Neural cell (in vitro differentiated cells): ENCODE measurements at regions not wholly inside any gene's neighbourhood (a gene's known extent, or its start where the extent isn't known, plus 50 kb on each side); places are given as distances from the start of the nearest gene placed in this dataset.

ENCODE experiments used
- H2AFZ ChIP-seq: fragments of 200-600, 300-800 bp; sonication (generic), shearing (Covaris generic); 2 replicates; pipeline ENCODE4 v1.6.0; 2014; ENCODE audit warnings: low read depth, mild to moderate bottlenecking, antibody characterized with exemption, low read length, moderate library complexity
- H3F3A ChIP-seq: fragments of 200-600 bp; shearing (Covaris generic); 2 replicates; pipeline ENCODE4 v1.6.1; 2016; ENCODE audit warnings: mild to moderate bottlenecking, moderate library complexity, mixed read lengths, antibody characterized with exemption, low read length; ENCODE audit not compliant: insufficient read depth, poor library complexity, severe bottlenecking
- H3K27ac ChIP-seq: fragments of 200-600, 300-800 bp; sonication (generic), shearing (Covaris generic); 2 replicates; pipeline ENCODE4 v1.5.1; 2014; ENCODE audit warnings: mild to moderate bottlenecking, low read length, moderate library complexity
- H3K27me3 ChIP-seq: fragments of 300-800, 200-600 bp; sonication (generic), shearing (Covaris generic); 2 replicates; pipeline ENCODE4 v1.6.0; 2014; ENCODE audit warnings: mild to moderate bottlenecking, low read depth, low read length, moderate library complexity; ENCODE audit not compliant: insufficient read depth
- H3K36me3 ChIP-seq: fragments of 300-800, 200-600 bp; sonication (generic), shearing (Covaris generic); 2 replicates; pipeline ENCODE4 v1.5.1; 2014; ENCODE audit warnings: mild to moderate bottlenecking, antibody characterized with exemption, low read length, moderate library complexity; ENCODE audit not compliant: insufficient read depth
- H3K4me2 ChIP-seq: fragments of 300-800, 200-600 bp; sonication (generic), shearing (Covaris generic); 2 replicates; pipeline ENCODE4 v1.6.0; 2014; ENCODE audit warnings: mild to moderate bottlenecking, low read length
- H3K4me3 ChIP-seq: fragments of 300-800, 200-600 bp; sonication (generic), shearing (Covaris generic); 2 replicates; pipeline ENCODE4 v1.5.1; 2014; ENCODE audit warnings: mild to moderate bottlenecking, low read length, moderate library complexity
- H3K79me2 ChIP-seq: fragments of 200-600 bp; shearing (Covaris generic); replicated peaks from 2 replicates; pipeline ENCODE4 v1.6.0; 2014; ENCODE audit warnings: mild to moderate bottlenecking, low read length, moderate library complexity; ENCODE audit not compliant: insufficient read depth
- H3K9ac ChIP-seq: fragments of 300-800, 200-600 bp; sonication (generic), shearing (Covaris generic); 2 replicates; pipeline ENCODE4 v1.6.1; 2016; ENCODE audit warnings: mild to moderate bottlenecking, low read length, mixed read lengths
- H3K9me2 ChIP-seq: fragments of 200-600 bp; shearing (Covaris generic); 2 replicates; pipeline ENCODE4 v1.6.1; 2016; ENCODE audit warnings: mild to moderate bottlenecking, low read length, mixed read lengths; ENCODE audit not compliant: insufficient read depth
- H3K9me3 ChIP-seq: fragments of 200-600, 300-800 bp; sonication (generic), shearing (Covaris generic); 2 replicates; pipeline ENCODE4 v1.6.1; 2016; ENCODE audit warnings: mild to moderate bottlenecking, mixed run types, low read length, moderate library complexity, mixed read lengths
- H4K20me1 ChIP-seq: fragments of 200-600 bp; shearing (Covaris generic); 2 replicates; pipeline ENCODE4 v1.6.1; 2016; ENCODE audit warnings: mild to moderate bottlenecking, mixed run types; ENCODE audit not compliant: insufficient read depth
- CTCF ChIP-seq: fragments of 450-650 bp; IDR thresholded peaks from 2 replicates; pipeline ENCODE4 v1.5.1; 2014; ENCODE audit warnings: antibody characterized with exemption, mild to moderate bottlenecking, moderate library complexity; ENCODE audit not compliant: poor library complexity, severe bottlenecking
- EP300 ChIP-seq: fragments of 450-650 bp; conservative IDR thresholded peaks from 2 replicates; pipeline ENCODE4 v1.6.1; 2014; ENCODE audit warnings: antibody characterized with exemption, mild to moderate bottlenecking, moderate library complexity; ENCODE audit not compliant: poor library complexity, severe bottlenecking
- EZH2 ChIP-seq: fragments of 200-600, 300-800 bp; shearing (Covaris generic), sonication (generic); IDR thresholded peaks from 2 replicates; pipeline ENCODE4 v1.6.1; 2014; ENCODE audit warnings: antibody characterized with exemption, low read length, borderline replicate concordance, mild to moderate bottlenecking; ENCODE audit not compliant: insufficient read depth, poor library complexity, severe bottlenecking
- MXI1 ChIP-seq: fragments of 450-650 bp; conservative IDR thresholded peaks from 2 replicates; pipeline ENCODE4 v1.6.1; 2014; ENCODE audit warnings: antibody characterized with exemption, mild to moderate bottlenecking; ENCODE audit not compliant: poor library complexity, severe bottlenecking
- POLR2AphosphoS5 ChIP-seq: IDR thresholded peaks from 2 replicates; pipeline ENCODE4 v1.6.1; 2012
- RAD21 ChIP-seq: fragments of 450-650 bp; conservative IDR thresholded peaks from 2 replicates; pipeline ENCODE4 v1.6.1; 2014; ENCODE audit warnings: antibody characterized with exemption, mild to moderate bottlenecking, moderate library complexity
- REST ChIP-seq: IDR thresholded peaks from 2 replicates; pipeline ENCODE4 v1.6.1; 2012; ENCODE audit warnings: borderline replicate concordance
- SMC3 ChIP-seq: fragments of 450-650 bp; conservative IDR thresholded peaks from 2 replicates; pipeline ENCODE4 v1.6.1; 2014; ENCODE audit warnings: antibody characterized with exemption, mild to moderate bottlenecking, moderate library complexity; ENCODE audit not compliant: poor library complexity
- TAF1 ChIP-seq: IDR thresholded peaks from 2 replicates; pipeline ENCODE4 v1.6.1; 2012; ENCODE audit warnings: low read depth

- Histone ChIP-seq H2AFZ (no peak overlapping the region), H3K9me3 (no peaks in the 10 kb centered on the region), H3K4me3 (no peak overlapping the region), H3K9ac (no peak overlapping the region), H3K27me3 (no peaks in the 10 kb centered on the region), H3K9me2 (no peaks in the 10 kb centered on the region), H3K79me2 (no peaks in the 10 kb centered on the region), H4K20me1 (no peaks in the 10 kb centered on the region), H3K4me2 (no peak overlapping the region), H3K27ac (no peak overlapping the region), H3K36me3 (no peaks in the 10 kb centered on the region), H3F3A (no peaks in the 10 kb centered on the region)
- TF ChIP-seq REST (no peak), MXI1 (no peak), EZH2 (no peak), RAD21 (no peak), POLR2AphosphoS5 (no peak), SMC3 (no peak), EP300 (no peak), CTCF (no peak), TAF1 (no peak)
Observed at GRCh38 chr13:50280441-50280937, 265.2 kb downstream of the KCNRG start.

- no peak overlapping the region for H3K9ac ChIP-seq
- no peaks in the 10 kb centered on the region for H3F3A ChIP-seq
- H3K36me3 ChIP-seq, result no peaks in the 10 kb centered on the region
- no peak overlapping the region for H2AFZ ChIP-seq
- no peak for TF ChIP-seq SMC3
- TF ChIP-seq MXI1, result no peak
- TF ChIP-seq POLR2AphosphoS5, result no peak
- TF ChIP-seq EP300, result no peak
- TF ChIP-seq TAF1, result no peak
- TF ChIP-seq REST, result no peak
- no peak for TF ChIP-seq EZH2
- no peak for TF ChIP-seq RAD21
- no peak overlapping the region for H3K4me3 ChIP-seq
- no peaks in the 10 kb centered on the region for H3K9me3 ChIP-seq
- H3K27me3 ChIP-seq, result no peaks in the 10 kb centered on the region
- no peaks in the 10 kb centered on the region for H4K20me1 ChIP-seq
- no peaks in the 10 kb centered on the region for H3K79me2 ChIP-seq
- no peaks in the 10 kb centered on the region for H3K9me2 ChIP-seq
- no peak overlapping the region for H3K4me2 ChIP-seq
- no peak overlapping the region for H3K27ac ChIP-seq
Observed at GRCh38 chr13:50282016-50282415, 266.8 kb downstream of the KCNRG start.
